Fibroblast of pulmonary artery (primary cell): ENCODE measurements at regions not wholly inside any gene's neighbourhood (a gene's known extent, or its start where the extent isn't known, plus 50 kb on each side); places are given as distances from the start of the nearest gene placed in this dataset.
A peak's percentile ranks its signal among the peaks of the same experiment; 100 is the strongest.

ENCODE experiments used
- DNase-seq: peaks from one replicate; pipeline ENCODE4 v3.0.0-alpha.2; 2010; ENCODE audit warnings: low read depth
- H3K4me3 ChIP-seq: replicated peaks from 2 replicates; pipeline ENCODE4 v1.5.1; 2011; ENCODE audit warnings: low read depth, mild to moderate bottlenecking, control low read depth, low read length, moderate library complexity
- CTCF ChIP-seq: IDR thresholded peaks from 2 replicates; pipeline ENCODE4 v1.5.1; 2011; ENCODE audit warnings: mild to moderate bottlenecking, control low read depth, low read length, inconsistent platforms; ENCODE audit errors: missing control alignments

- no peak overlapping the region for H3K4me3 ChIP-seq
- TF ChIP-seq CTCF: no peak
- DNase-seq: no peak
Observed at GRCh38 chr7:106548491-106548890, 112.5 kb downstream of the CCDC71L start.

- no peak for DNase-seq
Observed at GRCh38 chr7:106545275-106545674, 115.7 kb downstream of the CCDC71L start.

GRCh38 chr7:106543221-106543757, 117.7 kb downstream of the CCDC71L start:
- no peak overlapping the region for H3K4me3 ChIP-seq
- no peak for DNase-seq
- TF ChIP-seq CTCF: no peak

More at GRCh38 chr7:106545275-106545674, 115.7 kb downstream of the CCDC71L start:
- TF ChIP-seq CTCF: no peak
- H3K4me3 ChIP-seq: no peak overlapping the region

GRCh38 chr7:106542550-106543220, 118.3 kb downstream of the CCDC71L start:
- peak; percentile 72 for TF ChIP-seq CTCF
- H3K4me3 ChIP-seq: no peak overlapping the region
- peak; percentile 97 for DNase-seq

GRCh38 chr7:106538638-106539037, 122.3 kb downstream of the CCDC71L start:
- no peak overlapping the region for H3K4me3 ChIP-seq
- peak; percentile 64 for DNase-seq
- no peak for TF ChIP-seq CTCF

GRCh38 chr7:106537119-106537518, 123.8 kb downstream of the CCDC71L start:
- DNase-seq: no peak
- TF ChIP-seq CTCF: no peak
- H3K4me3 ChIP-seq: no peak overlapping the region

- no peak for TF ChIP-seq CTCF
- no peak for DNase-seq
- H3K4me3 ChIP-seq: no peak overlapping the region
Observed at GRCh38 chr7:106536079-106536478, 124.9 kb downstream of the CCDC71L start.
